ENCODE measurements at regions not wholly inside any gene's neighbourhood (a gene's known extent, or its start where the extent isn't known, plus 50 kb on each side); places are given as distances from the start of the nearest gene placed in this dataset.
"Not testable (repeated sequence)": the region's sequence is repeated elsewhere in the genome, so short reads cannot be mapped to it uniquely, and the experiment has no call there.

DNA sequence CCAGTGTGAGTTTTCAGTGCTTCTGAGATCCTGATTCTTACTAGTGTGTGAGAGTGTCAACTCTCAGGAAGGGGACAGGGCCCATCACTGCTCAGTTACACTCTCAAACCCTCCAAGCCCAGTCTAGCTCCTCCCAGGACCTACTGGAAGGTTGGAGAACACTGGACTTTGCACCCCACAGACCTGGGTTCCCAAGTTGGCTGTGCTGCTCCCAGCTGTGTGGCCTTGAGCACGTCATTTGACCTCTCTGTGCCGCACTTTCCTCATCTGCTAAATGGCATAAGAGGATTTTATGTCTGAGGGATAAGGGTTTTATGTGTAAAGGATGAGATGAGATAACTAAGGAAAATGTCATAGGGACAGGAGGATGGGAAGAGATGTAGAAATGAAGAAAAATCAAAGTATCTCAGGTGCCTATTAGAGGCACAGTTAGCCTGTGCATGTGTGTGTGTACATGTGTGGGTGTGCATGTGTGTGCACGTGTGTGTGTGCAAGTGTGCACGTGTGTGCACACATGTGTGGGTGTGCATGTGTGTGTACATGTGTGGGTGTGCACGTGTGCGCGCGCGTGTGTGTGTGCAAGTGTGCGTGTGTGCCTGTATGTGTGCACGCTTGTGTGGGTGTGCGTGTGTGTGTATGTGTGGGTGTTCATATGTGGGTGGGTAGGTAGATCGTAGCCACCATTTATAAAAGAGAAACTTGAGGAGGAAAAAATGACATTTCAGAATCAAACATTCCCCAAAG, 108.0 kb upstream of the GRK3 start:
- H3K4me1 ChIP-seq (replicated peaks in 1 of 4; ENCODE audit: control insufficient read depth in 3 of 4, insufficient read depth in 4 of 4, low read length in 3 of 4); H3K4me2 ChIP-seq (ENCODE audit: insufficient read depth in 1 of 2, low read depth in 2 of 2, low read length in 2 of 2); H3K23ac ChIP-seq (ENCODE audit: insufficient read length); H3K4me3 ChIP-seq (ENCODE audit: extremely low read depth in 1 of 4, insufficient read depth in 2 of 4, low read depth in 3 of 4, low read length in 4 of 4); H3K79me1 ChIP-seq (ENCODE audit: low read depth, low read length); H3K9ac ChIP-seq (replicated peaks in 1 of 4; ENCODE audit: extremely low read depth in 1 of 4, low read depth in 3 of 4, low read length in 3 of 4); H3K27ac ChIP-seq (ENCODE audit: low read depth, low read length); H4K8ac ChIP-seq (ENCODE audit: extremely low read depth, insufficient read depth, low read length); H2BK5ac ChIP-seq (ENCODE audit: low read depth, low read length); DNase-seq (ENCODE audit: low read depth in 1 of 2, low spot score in 2 of 2); H3K9me3 ChIP-seq (ENCODE audit: insufficient read depth in 2 of 2, low read depth in 1 of 2, low read length in 1 of 2); POLR2A ChIA-PET (ENCODE audit: partially characterized antibody); H2BK120ac ChIP-seq (replicated peaks; ENCODE audit: low read depth, low read length); H2AFZ ChIP-seq (ENCODE audit: low read length); H4K5ac ChIP-seq (ENCODE audit: insufficient read length, low read depth, low read length); H3K27me3 ChIP-seq (replicated peaks in 1 of 4; ENCODE audit: control insufficient read depth in 3 of 4, extremely low read depth in 1 of 4, insufficient read depth in 3 of 4, low read length in 3 of 4); H2BK12ac ChIP-seq (ENCODE audit: low read depth, low read length); H3K56ac ChIP-seq (replicated peaks; ENCODE audit: insufficient read length, low read depth, low read length); H4K20me1 ChIP-seq (replicated peaks in 1 of 2; ENCODE audit: control insufficient read depth in 1 of 2, insufficient read depth in 2 of 2, low read length in 2 of 2); H2BK20ac ChIP-seq (ENCODE audit: low read length); H3K23me2 ChIP-seq (ENCODE audit: low read depth, low read length); FAIRE-seq; H2AK5ac ChIP-seq (ENCODE audit: low read depth, low read length); H3K14ac ChIP-seq (ENCODE audit: insufficient read length); H3K18ac ChIP-seq (ENCODE audit: extremely low read depth, low read length); H3K4ac ChIP-seq (replicated peaks; ENCODE audit: insufficient read length, low read depth, low read length); H2BK15ac ChIP-seq (ENCODE audit: low read length); H4K91ac ChIP-seq (replicated peaks; ENCODE audit: insufficient read length, low read length): not testable (repeated sequence)
- peaks cover 10 to 32% of the 10 kb centered on the region in 2 experiments for H3K79me2 ChIP-seq (ENCODE audit: control insufficient read depth in 1 of 2, insufficient read depth in 2 of 2, low read length in 2 of 2)
- CTCF ChIA-PET (ENCODE audit: partially characterized antibody): interaction anchor here (0.7 kb wide), 1 partner anchor 9 kb away, joined by 3 read pairs; no protein-coding TSS in a partner anchor
- peak; percentile 34; the same call in 1 of the 2 replicates for TF ChIP-seq POLR2AphosphoS5 (IDR thresholded peaks at IDR 0.05; ENCODE audit: low read depth, low read length)
- 90% methylated on average over 13 of the region's 13 CpGs; no CpG with 5 or more reads in 1 of the 2 experiments for WGBS, 2 experiments (ENCODE audit: extremely low coverage in 1 of 2, insufficient coverage in 1 of 2, insufficient read length in 1 of 2, insufficient replicate concordance in 2 of 2, low coverage in 1 of 2, low lambda C conversion rate in 2 of 2, missing lambda C conversion rate in 1 of 2)
- peaks cover 2 to 27% (median 20%) of the 10 kb centered on the region in 4 experiments; a peak in 7 of 8 replicates for H3K36me3 ChIP-seq (ENCODE audit: control insufficient read depth in 2 of 4, insufficient read depth in 4 of 4, low read length in 3 of 4)

Measured in H1 (cell line).